IMR-90 (cell line): ENCODE measurements at regions not wholly inside any gene's neighbourhood (a gene's known extent, or its start where the extent isn't known, plus 50 kb on each side); places are given as distances from the start of the nearest gene placed in this dataset.

Source experiments
- ATAC-seq: fragments of 200-7000 bp; cut with Tn5 transposase; 2 replicates; pipeline ENCODE4 v1.9.1; 2020; ENCODE audit warnings: low read depth, mild to moderate bottlenecking, moderate library complexity
- BruUV-seq: library from RNA; stranded (reverse); fragments of 400-500 nt; replicated peaks from 2 replicates; lab custom pipeline; 2021; lab: Mats Ljungman, UMichigan
- CTCF ChIA-PET: fragments of 300-600 bp; formaldehyde crosslinking; extraction: SDS; loops from one replicate; lab custom pipeline; 2021; ENCODE audit warnings: antibody characterized with exemption; lab: Yijun Ruan, JAX
- POLR2A ChIA-PET: fragments of 300-600 bp; sonication (Branson Sonifier 250); formaldehyde crosslinking; loops from one replicate; lab custom pipeline; 2022; ENCODE audit warnings: antibody characterized with exemption; ENCODE audit not compliant: unreplicated experiment; lab: Charles Lee
- DNase-seq: peaks from one replicate; pipeline ENCODE4 v3.0.0; 2013
- H2AFZ ChIP-seq: replicated peaks from 2 replicates; pipeline ENCODE3; 2013; ENCODE audit warnings: low read length, mild to moderate bottlenecking; ENCODE audit not compliant: poor library complexity
- H2AK5ac ChIP-seq: 2 replicates; pipeline ENCODE4 v1.6.1; 2013; ENCODE audit warnings: low read depth, low read length, inconsistent platforms
- H2AK9ac ChIP-seq: replicated peaks from 2 replicates; pipeline ENCODE3; 2013; ENCODE audit warnings: mild to moderate bottlenecking, low read depth, low read length, moderate library complexity; ENCODE audit not compliant: poor library complexity
- H2BK120ac ChIP-seq: 2 replicates; pipeline ENCODE4 v1.6.1; 2013; ENCODE audit warnings: low read depth, low read length, inconsistent platforms
- H2BK15ac ChIP-seq: 3 replicates; pipeline ENCODE4 v1.6.1; 2013; ENCODE audit warnings: low read depth, low read length, inconsistent platforms
- H2BK20ac ChIP-seq: 2 replicates; pipeline ENCODE4 v1.6.1; 2013; ENCODE audit warnings: low read depth, mild to moderate bottlenecking, inconsistent platforms, low read length, moderate library complexity
- H2BK5ac ChIP-seq: 2 replicates; pipeline ENCODE4 v1.6.1; 2013; ENCODE audit warnings: mild to moderate bottlenecking, low read depth, low read length, inconsistent platforms; ENCODE audit not compliant: poor library complexity, severe bottlenecking
- H3K14ac ChIP-seq: replicated peaks from 2 replicates; pipeline ENCODE4 v1.6.1; 2013; ENCODE audit warnings: low read depth, low read length, inconsistent platforms
- H3K18ac ChIP-seq: 2 replicates; pipeline ENCODE4 v1.6.1; 2013; ENCODE audit warnings: low read depth, low read length, control low read depth
- H3K23ac ChIP-seq: 2 replicates; pipeline ENCODE4 v1.6.1; 2013; ENCODE audit warnings: low read depth, low read length, inconsistent platforms
- H3K27ac ChIP-seq: 2 replicates; pipeline ENCODE4 v1.5.1; 2013; ENCODE audit warnings: mild to moderate bottlenecking, control low read depth, low read length; ENCODE audit not compliant: insufficient read depth
- H3K27me3 ChIP-seq: 2 replicates; pipeline ENCODE4 v1.6.1; 2013; ENCODE audit warnings: low read length; ENCODE audit not compliant: control insufficient read depth, insufficient read depth
- H3K36me3 ChIP-seq: 2 replicates; pipeline ENCODE4 v1.6.1; 2013; ENCODE audit warnings: low read length, mixed read lengths; ENCODE audit not compliant: control insufficient read depth, insufficient read depth
- H3K4ac ChIP-seq: 2 replicates; pipeline ENCODE4 v1.6.1; 2013; ENCODE audit warnings: low read depth, low read length, inconsistent platforms
- H3K4me1 ChIP-seq: 2 replicates; pipeline ENCODE4 v1.6.1; 2013; ENCODE audit warnings: low read length, mixed read lengths; ENCODE audit not compliant: control insufficient read depth, insufficient read depth
- H3K4me2 ChIP-seq: 2 replicates; pipeline ENCODE4 v1.6.1; 2013; ENCODE audit warnings: low read depth, mild to moderate bottlenecking, control low read depth, low read length, moderate library complexity
- H3K4me3 ChIP-seq: 2 replicates; pipeline ENCODE4 v1.5.1; 2013; ENCODE audit warnings: low read depth, mild to moderate bottlenecking, control low read depth, low read length, moderate library complexity; ENCODE audit not compliant: insufficient read depth
- H3K56ac ChIP-seq: 2 replicates; pipeline ENCODE4 v1.6.1; 2013; ENCODE audit warnings: low read length, inconsistent platforms; ENCODE audit not compliant: insufficient read depth; ENCODE audit errors: extremely low read depth
- H3K79me1 ChIP-seq, 2 experiments: 2 replicates each; pipeline ENCODE4 v1.6.1; 2013; ENCODE audit warnings: low read length in 2 of 2, inconsistent platforms in 1 of 2, low read depth in 1 of 2
- H3K9ac ChIP-seq: 2 replicates; pipeline ENCODE4 v1.6.1; 2013; ENCODE audit warnings: low read depth, low read length, control low read depth
- H3K9me1 ChIP-seq: 2 replicates; pipeline ENCODE4 v1.6.1; 2013; ENCODE audit warnings: low read length, inconsistent platforms; ENCODE audit not compliant: insufficient read depth
- H3K9me3 ChIP-seq: 2 replicates; pipeline ENCODE4 v1.6.1; 2013; ENCODE audit warnings: low read length; ENCODE audit not compliant: control insufficient read depth, insufficient read depth
- H4K20me1 ChIP-seq: 2 replicates; pipeline ENCODE4 v1.6.1; 2013; ENCODE audit warnings: low read length, inconsistent platforms; ENCODE audit not compliant: insufficient read depth
- H4K5ac ChIP-seq: 2 replicates; pipeline ENCODE4 v1.6.1; 2013; ENCODE audit warnings: mild to moderate bottlenecking, low read depth, low read length, control low read depth
- H4K8ac ChIP-seq, 2 experiments: 2 replicates each; pipeline ENCODE4 v1.6.1; 2013; ENCODE audit warnings: low read depth in 2 of 2, low read length in 2 of 2, control low read depth in 1 of 2, inconsistent platforms in 1 of 2
- H4K91ac ChIP-seq: 2 replicates; pipeline ENCODE4 v1.6.1; 2013; ENCODE audit warnings: low read depth, low read length, inconsistent platforms; ENCODE audit not compliant: insufficient read depth
- FOS ChIP-seq: fragments of 150-350 bp; IDR thresholded peaks from 2 replicates; pipeline ENCODE4 v1.6.1; 2016; ENCODE audit warnings: low read depth, low read length
- SMC3 ChIP-seq: fragments of 150-350 bp; IDR thresholded peaks from 2 replicates; pipeline ENCODE4 v1.6.1; 2016; ENCODE audit warnings: low read depth, mild to moderate bottlenecking, antibody characterized with exemption, low read length, moderate library complexity
- WGBS, 2 experiments: methylation state at CpG; one replicate each; pipeline versions ENCODE4 v1.1.5 to v1.1.7; 2013; ENCODE audit warnings: missing lambda C conversion rate in 2 of 2; ENCODE audit not compliant: insufficient read length in 1 of 2; ENCODE audit errors: extremely low coverage in 2 of 2; 5-methylcytosine and 5-hydroxymethylcytosine counted together
- dilution Hi-C: fragments of 300-500 bp; cut with HindIII; formaldehyde crosslinking; loops from one replicate; pipeline ENCODE4 v1.14.3; 2018; ENCODE audit warnings: low sequenced_read_pairs; ENCODE audit not compliant: unreplicated experiment
- in situ Hi-C: fragments of 300-500 bp; cut with MboI; formaldehyde crosslinking; loops from 3 replicates; pipeline ENCODE4 v1.14.3; 2019; ENCODE audit warnings: low sequenced_read_pairs, inconsistent platforms, mixed read lengths
- intact Hi-C: fragments of 100-400 bp; cut with micrococcal nuclease; formaldehyde crosslinking; loops from 2 replicates; pipeline ENCODE4 v1.10.0; 2022
- TF ChIP-seq, protein P1 (sequence below): fragments of 150-350 bp; IDR thresholded peaks from 2 replicates; pipeline ENCODE4 v1.6.1; 2017; ENCODE audit warnings: mild to moderate bottlenecking, antibody characterized with exemption, low read length, low read depth

DNA sequence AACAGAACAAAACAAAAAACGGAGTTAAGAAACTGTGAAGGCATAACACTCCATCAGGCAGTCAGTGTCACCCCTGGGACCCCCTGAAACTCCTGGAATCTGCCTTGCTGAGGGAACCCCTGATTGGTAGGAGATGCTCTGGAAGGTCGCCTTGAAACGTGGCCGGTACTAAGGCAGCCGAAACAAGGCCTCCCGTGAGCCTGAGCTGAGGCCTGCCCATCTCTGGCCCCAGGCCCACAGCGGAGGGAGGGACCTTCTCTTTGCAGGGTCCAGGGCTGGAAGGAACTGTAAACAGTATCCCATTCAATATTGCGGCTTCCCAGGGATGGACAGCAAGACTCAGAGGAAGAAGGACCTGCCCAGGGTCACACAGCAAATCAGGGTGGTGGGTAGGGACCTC lies 155.7 kb downstream of the INHBB start:
- no peak for ATAC-seq

More for the DNA sequence above, 155.7 kb downstream of the INHBB start:
- no peak overlapping the region for H2BK15ac ChIP-seq
- CTCF ChIA-PET, result no interaction called here
- no peak overlapping the region for H3K4me2 ChIP-seq
- no CpG with 5 or more reads among the region's 8 CpGs for WGBS, 2 experiments
- no peak for TF ChIP-seq FOS
- TF ChIP-seq SMC3, result no peak
- TF ChIP-seq, protein P1, sequence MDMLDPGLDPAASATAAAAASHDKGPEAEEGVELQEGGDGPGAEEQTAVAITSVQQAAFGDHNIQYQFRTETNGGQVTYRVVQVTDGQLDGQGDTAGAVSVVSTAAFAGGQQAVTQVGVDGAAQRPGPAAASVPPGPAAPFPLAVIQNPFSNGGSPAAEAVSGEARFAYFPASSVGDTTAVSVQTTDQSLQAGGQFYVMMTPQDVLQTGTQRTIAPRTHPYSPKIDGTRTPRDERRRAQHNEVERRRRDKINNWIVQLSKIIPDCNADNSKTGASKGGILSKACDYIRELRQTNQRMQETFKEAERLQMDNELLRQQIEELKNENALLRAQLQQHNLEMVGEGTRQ, result no peak
- no peaks in the 10 kb centered on the region for H3K36me3 ChIP-seq
- H3K9me3 ChIP-seq, result no peaks in the 10 kb centered on the region
- H3K4me3 ChIP-seq, result no peak overlapping the region
- no peak overlapping the region for H3K27ac ChIP-seq
- H2BK5ac ChIP-seq, result no peak overlapping the region
- POLR2A ChIA-PET, result no interaction called here
- H2AK5ac ChIP-seq, result no peak overlapping the region
- peaks cover 51% of the 10 kb centered on the region for H3K27me3 ChIP-seq
- H3K79me1 ChIP-seq, result no peaks in the 10 kb centered on the region
- in situ Hi-C loops, result no loop called here
- no peaks in the 10 kb centered on the region for H4K20me1 ChIP-seq
- no peak overlapping the region for H3K23ac ChIP-seq
- H2BK120ac ChIP-seq, result no peak overlapping the region
- intact Hi-C loops, result no loop called here
- H3K4ac ChIP-seq, result no peak overlapping the region
- H4K5ac ChIP-seq, result no peak overlapping the region
- H3K9ac ChIP-seq, result no peak overlapping the region
- no peaks in the 10 kb centered on the region; the same call in 1 of the 2 replicates for H3K9me1 ChIP-seq
- H4K8ac ChIP-seq, result no peak overlapping the region
- no peak overlapping the region for H2AFZ ChIP-seq
- dilution Hi-C loops, result no loop called here
- H3K14ac ChIP-seq, result no peak overlapping the region
- H4K91ac ChIP-seq, result no peak overlapping the region
- H3K4me1 ChIP-seq, result peaks cover 1% of the 10 kb centered on the region; the same call in 1 of the 2 replicates
- H3K56ac ChIP-seq, result no peak overlapping the region
- no peak overlapping the region for H2AK9ac ChIP-seq
- no TSS peak for BruUV-seq
- DNase-seq, result no peak
- H2BK20ac ChIP-seq, result no peak overlapping the region
- H3K18ac ChIP-seq, result no peak overlapping the region
